ENCODE measurements at regions not wholly inside any gene's neighbourhood (a gene's known extent, or its start where the extent isn't known, plus 50 kb on each side); places are given as distances from the start of the nearest gene placed in this dataset.
"Not testable (repeated sequence)": the region's sequence is repeated elsewhere in the genome, so short reads cannot be mapped to it uniquely, and the experiment has no call there.

DNA sequence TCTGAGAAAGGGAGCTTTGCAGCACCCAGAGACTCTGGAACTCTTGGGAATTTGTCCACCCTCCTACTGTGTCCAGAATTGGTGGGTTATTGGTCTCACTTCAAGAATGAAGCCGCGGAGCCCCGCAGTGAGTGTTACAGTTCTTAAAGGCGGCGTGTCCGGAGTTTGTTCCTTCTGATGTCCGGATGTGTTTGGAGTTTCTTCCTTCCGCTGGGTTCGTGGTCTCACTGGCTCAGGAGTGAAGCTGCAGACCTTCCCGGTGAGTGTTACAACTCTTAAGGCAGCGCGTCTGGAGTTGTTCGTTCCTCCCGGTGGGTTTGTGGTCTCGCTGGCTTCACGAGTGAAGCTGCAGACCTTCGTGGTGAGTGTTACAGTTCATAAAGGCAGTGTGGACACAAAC, 824.7 kb downstream of the LRRTM4 start:
- H3K9me3 ChIP-seq (ENCODE audit: control insufficient read depth, insufficient read depth, low read depth, low read length); H3K79me2 ChIP-seq (ENCODE audit: control insufficient read depth, insufficient read depth, low read length); H2AFZ ChIP-seq (ENCODE audit: low read length); H3K4me3 ChIP-seq (replicated peaks in 1 of 4; ENCODE audit: control extremely low read depth in 1 of 4, insufficient read depth in 1 of 4, low read depth in 3 of 4, low read length in 4 of 4); H3K36me3 ChIP-seq (ENCODE audit: control insufficient read depth, insufficient read depth, low read length); H4K20me1 ChIP-seq (ENCODE audit: control insufficient read depth, extremely low read depth, insufficient read depth, low read length); H3K4me1 ChIP-seq (ENCODE audit: control insufficient read depth, extremely low read depth, insufficient read depth, low read length); H3K27ac ChIP-seq (ENCODE audit: insufficient read depth, low read length); H3K9ac ChIP-seq (ENCODE audit: insufficient read depth, low read length); H3K27me3 ChIP-seq (ENCODE audit: control insufficient read depth, insufficient read depth, low read length); H3K4me2 ChIP-seq (ENCODE audit: extremely low read depth, insufficient read depth, low read length); DNase-seq (ENCODE audit: low read depth in 2 of 2): not testable (repeated sequence)

GRCh38 chr2:76692908-76693307, 829.3 kb downstream of the LRRTM4 start:
- Histone ChIP-seq H3K36me3 (ENCODE audit: control insufficient read depth, insufficient read depth, low read length) (no peaks in the 10 kb centered on the region), H3K4me3 (replicated peaks in 1 of 4; ENCODE audit: control extremely low read depth in 1 of 4, insufficient read depth in 1 of 4, low read depth in 3 of 4, low read length in 4 of 4) (no peak overlapping the region), H2AFZ (ENCODE audit: low read length) (no peak overlapping the region), H3K4me2 (ENCODE audit: extremely low read depth, insufficient read depth, low read length) (no peak overlapping the region), H3K9me3 (ENCODE audit: control insufficient read depth, insufficient read depth, low read depth, low read length) (no peaks in the 10 kb centered on the region), H3K79me2 (ENCODE audit: control insufficient read depth, insufficient read depth, low read length) (no peaks in the 10 kb centered on the region), H3K27ac (ENCODE audit: insufficient read depth, low read length) (no peak overlapping the region), H3K9ac (ENCODE audit: insufficient read depth, low read length) (no peak overlapping the region), H3K27me3 (ENCODE audit: control insufficient read depth, insufficient read depth, low read length) (no peaks in the 10 kb centered on the region), H3K4me1 (ENCODE audit: control insufficient read depth, extremely low read depth, insufficient read depth, low read length) (no peaks in the 10 kb centered on the region), H4K20me1 (ENCODE audit: control insufficient read depth, extremely low read depth, insufficient read depth, low read length) (no peaks in the 10 kb centered on the region)
- DNase-seq (ENCODE audit: low read depth in 2 of 2) = no peak
- TF ChIP-seq EZH2 (IDR thresholded peaks at IDR 0.05; ENCODE audit: low read length, missing control alignments) (no peak), CTCF (conservative IDR thresholded peaks at IDR 0.05 in 1 of 2, IDR thresholded peaks at IDR 0.05 in 1 of 2; ENCODE audit: low read depth in 1 of 2, low read length in 2 of 2) (no peak)

DNA sequence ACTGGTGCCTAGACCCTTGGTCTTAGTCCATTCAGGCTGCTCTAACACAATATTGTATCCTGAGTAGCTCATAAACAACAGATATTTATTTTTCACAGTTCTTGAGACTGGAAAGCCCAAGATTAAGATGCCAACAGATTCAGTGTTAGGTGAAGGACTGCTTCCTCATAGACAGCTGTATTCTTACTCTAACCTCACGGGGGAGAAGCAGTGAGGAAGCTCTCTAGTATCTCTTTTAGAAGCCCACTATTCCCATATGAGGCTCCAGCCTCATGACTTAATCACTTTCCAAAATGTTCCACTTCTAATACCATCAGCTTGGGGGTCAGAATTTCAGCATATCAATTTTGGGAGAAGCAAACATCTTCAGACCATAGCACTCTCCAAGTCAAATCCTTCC, 833.4 kb downstream of the LRRTM4 start:
- no peaks in the 10 kb centered on the region for H4K20me1 ChIP-seq (ENCODE audit: control insufficient read depth, extremely low read depth, insufficient read depth, low read length)
- DNase-seq (ENCODE audit: low read depth in 2 of 2) = no peak
- no peak overlapping the region for H3K4me3 ChIP-seq (replicated peaks in 1 of 4; ENCODE audit: control extremely low read depth in 1 of 4, insufficient read depth in 1 of 4, low read depth in 3 of 4, low read length in 4 of 4)
- no peak overlapping the region for H2AFZ ChIP-seq (ENCODE audit: low read length)
- TF ChIP-seq CTCF (conservative IDR thresholded peaks at IDR 0.05 in 1 of 2, IDR thresholded peaks at IDR 0.05 in 1 of 2; ENCODE audit: low read depth in 1 of 2, low read length in 2 of 2) = no peak
- no peak for TF ChIP-seq EZH2 (IDR thresholded peaks at IDR 0.05; ENCODE audit: low read length, missing control alignments)
- H3K9me3 ChIP-seq (ENCODE audit: control insufficient read depth, insufficient read depth, low read depth, low read length) = no peaks in the 10 kb centered on the region
- H3K27me3 ChIP-seq (ENCODE audit: control insufficient read depth, insufficient read depth, low read length) = no peaks in the 10 kb centered on the region
- H3K36me3 ChIP-seq (ENCODE audit: control insufficient read depth, insufficient read depth, low read length) = no peaks in the 10 kb centered on the region
- H3K27ac ChIP-seq (ENCODE audit: insufficient read depth, low read length) = no peak overlapping the region
- H3K79me2 ChIP-seq (ENCODE audit: control insufficient read depth, insufficient read depth, low read length) = no peaks in the 10 kb centered on the region
- no peak overlapping the region for H3K9ac ChIP-seq (ENCODE audit: insufficient read depth, low read length)
- no peaks in the 10 kb centered on the region for H3K4me1 ChIP-seq (ENCODE audit: control insufficient read depth, extremely low read depth, insufficient read depth, low read length)
- no peak overlapping the region for H3K4me2 ChIP-seq (ENCODE audit: extremely low read depth, insufficient read depth, low read length)

DNA sequence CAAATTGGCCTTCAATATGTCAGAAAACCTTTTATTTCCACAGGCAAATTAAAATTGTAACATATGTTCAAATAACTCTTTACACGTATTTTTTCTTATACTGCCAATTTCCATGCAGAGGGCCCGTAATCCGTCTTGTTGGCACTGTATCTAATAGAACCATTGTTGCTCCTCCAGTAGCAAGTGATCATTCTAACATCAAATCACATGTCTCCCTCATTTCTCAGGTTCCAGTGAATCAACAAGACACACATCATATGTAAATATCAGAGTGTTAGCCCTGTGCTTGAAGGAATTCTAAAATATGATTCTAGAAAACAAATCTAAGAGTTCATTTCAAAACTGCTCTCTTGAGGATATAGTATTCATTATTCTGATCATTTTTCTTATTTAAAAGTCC, 834.3 kb downstream of the LRRTM4 start:
- no peak overlapping the region for H3K4me2 ChIP-seq (ENCODE audit: extremely low read depth, insufficient read depth, low read length)
- no peaks in the 10 kb centered on the region for H3K4me1 ChIP-seq (ENCODE audit: control insufficient read depth, extremely low read depth, insufficient read depth, low read length)
- H3K27me3 ChIP-seq (ENCODE audit: control insufficient read depth, insufficient read depth, low read length) = no peaks in the 10 kb centered on the region
- no peak overlapping the region for H3K9ac ChIP-seq (ENCODE audit: insufficient read depth, low read length)
- H2AFZ ChIP-seq (ENCODE audit: low read length) = no peak overlapping the region
- no peaks in the 10 kb centered on the region for H3K36me3 ChIP-seq (ENCODE audit: control insufficient read depth, insufficient read depth, low read length)
- TF ChIP-seq CTCF (conservative IDR thresholded peaks at IDR 0.05 in 1 of 2, IDR thresholded peaks at IDR 0.05 in 1 of 2; ENCODE audit: low read depth in 1 of 2, low read length in 2 of 2) (no peak), EZH2 (IDR thresholded peaks at IDR 0.05; ENCODE audit: low read length, missing control alignments) (no peak)
- H3K9me3 ChIP-seq (ENCODE audit: control insufficient read depth, insufficient read depth, low read depth, low read length) = no peaks in the 10 kb centered on the region
- no peak overlapping the region for H3K4me3 ChIP-seq (replicated peaks in 1 of 4; ENCODE audit: control extremely low read depth in 1 of 4, insufficient read depth in 1 of 4, low read depth in 3 of 4, low read length in 4 of 4)
- no peak for DNase-seq (ENCODE audit: low read depth in 2 of 2)
- no peaks in the 10 kb centered on the region for H3K79me2 ChIP-seq (ENCODE audit: control insufficient read depth, insufficient read depth, low read length)
- H3K27ac ChIP-seq (ENCODE audit: insufficient read depth, low read length) = no peak overlapping the region
- no peaks in the 10 kb centered on the region for H4K20me1 ChIP-seq (ENCODE audit: control insufficient read depth, extremely low read depth, insufficient read depth, low read length)
